Retina (tissue), 1 donor: ENCODE measurements at regions not wholly inside any gene's neighbourhood (a gene's known extent, or its start where the extent isn't known, plus 50 kb on each side); places are given as distances from the start of the nearest gene placed in this dataset.

Experiments used
- DNase-seq: peaks from one replicate; pipeline ENCODE4 v3.0.0-alpha.2; 2016

GRCh38 chr11:69365558-69365957, 71.6 kb downstream of the MYEOV start:
- DNase-seq: no peak

- no peak for DNase-seq
Measured at GRCh38 chr11:69366591-69366990, 72.6 kb downstream of the MYEOV start.

GRCh38 chr11:69367211-69367964, 73.4 kb downstream of the MYEOV start:
- DNase-seq: no peak

GRCh38 chr11:69368119-69368880, 74.3 kb downstream of the MYEOV start:
- no peak for DNase-seq

GRCh38 chr11:69369210-69369825, 75.4 kb downstream of the MYEOV start:
- DNase-seq: no peak

- no peak for DNase-seq
Measured at GRCh38 chr11:69369945-69370344, 76.0 kb downstream of the MYEOV start.

- no peak for DNase-seq
Measured at GRCh38 chr11:69370984-69371709, 77.2 kb downstream of the MYEOV start.

- DNase-seq: no peak
Measured at GRCh38 chr11:69371731-69372588, 78.0 kb downstream of the MYEOV start.

- DNase-seq: no peak
Measured at GRCh38 chr11:69372589-69373250, 78.8 kb downstream of the MYEOV start.

- DNase-seq: no peak
Measured at GRCh38 chr11:69373251-69373635, 79.3 kb downstream of the MYEOV start.

- DNase-seq: no peak
Measured at GRCh38 chr11:69374110-69374945, 80.4 kb downstream of the MYEOV start.

GRCh38 chr11:69374946-69375310, 81.0 kb downstream of the MYEOV start:
- DNase-seq: no peak

GRCh38 chr11:69375316-69376154, 81.6 kb downstream of the MYEOV start:
- DNase-seq: no peak

GRCh38 chr11:69376155-69377028, 82.4 kb downstream of the MYEOV start:
- no peak for DNase-seq

- no peak for DNase-seq
Measured at GRCh38 chr11:69377029-69377952, 83.3 kb downstream of the MYEOV start.

- no peak for DNase-seq
Measured at GRCh38 chr11:69377953-69378302, 84.0 kb downstream of the MYEOV start.

GRCh38 chr11:69378303-69379141, 84.6 kb downstream of the MYEOV start:
- no peak for DNase-seq
